VCaP (cell line): ENCODE measurements at regions not wholly inside any gene's neighbourhood (a gene's known extent, or its start where the extent isn't known, plus 50 kb on each side); places are given as distances from the start of the nearest gene placed in this dataset.
A peak's percentile ranks its signal among the peaks of the same experiment; 100 is the strongest.

Experiments used
- H3K27ac ChIP-seq: fragments of 450-650 bp; 2 replicates; pipeline ENCODE4 v1.5.1; 2017
- CTCF ChIP-seq: fragments of 450-650 bp; conservative IDR thresholded peaks from 2 replicates; pipeline ENCODE4 v1.5.1; 2017; ENCODE audit warnings: mild to moderate bottlenecking, moderate library complexity

GRCh38 chr1:36654586-36654985 lies 171.9 kb upstream of the CSF3R start:
- H3K27ac ChIP-seq, result no peak overlapping the region
- no peak for TF ChIP-seq CTCF

- peak; percentile 31 for TF ChIP-seq CTCF
- no peak overlapping the region for H3K27ac ChIP-seq
These were observed 171.1 kb upstream of the CSF3R start for GRCh38 chr1:36653850-36654249.

GRCh38 chr1:36652586-36652985 lies 169.9 kb upstream of the CSF3R start:
- TF ChIP-seq CTCF, result no peak
- no peak overlapping the region for H3K27ac ChIP-seq

- no peak overlapping the region for H3K27ac ChIP-seq
- TF ChIP-seq CTCF, result no peak
These were observed 169.3 kb upstream of the CSF3R start for GRCh38 chr1:36652011-36652410.

GRCh38 chr1:36651176-36651910 lies 168.6 kb upstream of the CSF3R start:
- no peak for TF ChIP-seq CTCF
- no peak overlapping the region for H3K27ac ChIP-seq

- no peak overlapping the region for H3K27ac ChIP-seq
- TF ChIP-seq CTCF, result peak; percentile 90
These were observed 167.7 kb upstream of the CSF3R start for GRCh38 chr1:36650200-36651065.

GRCh38 chr1:36645867-36646266 lies 163.2 kb upstream of the CSF3R start:
- no peak for TF ChIP-seq CTCF
- H3K27ac ChIP-seq, result no peak overlapping the region
